ENCODE measurements at regions not wholly inside any gene's neighbourhood (a gene's known extent, or its start where the extent isn't known, plus 50 kb on each side); places are given as distances from the start of the nearest gene placed in this dataset.
"Not testable (repeated sequence)": the region's sequence is repeated elsewhere in the genome, so short reads cannot be mapped to it uniquely, and the experiment has no call there.

- DNase-seq (ENCODE audit: low read depth in 2 of 2) = no peak
Measured at GRCh38 chrX:115911967-115912366, 258.6 kb upstream of the AGTR2 start.

- DNase-seq (ENCODE audit: low read depth in 2 of 2) = no peak
Measured at GRCh38 chrX:115912372-115912897, 258.1 kb upstream of the AGTR2 start.

GRCh38 chrX:115913575-115913974 is 257.0 kb upstream of the AGTR2 start:
- no peak for DNase-seq (ENCODE audit: low read depth in 2 of 2)

GRCh38 chrX:115915625-115916024 is 254.9 kb upstream of the AGTR2 start:
- DNase-seq (ENCODE audit: low read depth in 2 of 2) = not testable (repeated sequence)

GRCh38 chrX:115929480-115929879 is 241.1 kb upstream of the AGTR2 start:
- DNase-seq (ENCODE audit: low read depth in 2 of 2) = no peak

- DNase-seq (ENCODE audit: low read depth in 2 of 2) = no peak
Measured at GRCh38 chrX:115936008-115936407, 234.5 kb upstream of the AGTR2 start.

GRCh38 chrX:115939070-115939469 is 231.5 kb upstream of the AGTR2 start:
- DNase-seq (ENCODE audit: low read depth in 2 of 2) = no peak

- DNase-seq (ENCODE audit: low read depth in 2 of 2) = no peak
Measured at GRCh38 chrX:115939636-115940160, 230.8 kb upstream of the AGTR2 start.

GRCh38 chrX:115940348-115940747 is 230.2 kb upstream of the AGTR2 start:
- no peak for DNase-seq (ENCODE audit: low read depth in 2 of 2)

- peak in 1 of 2 donors; percentile 78 for DNase-seq (ENCODE audit: low read depth in 2 of 2)
Measured at GRCh38 chrX:115940888-115941332, 229.6 kb upstream of the AGTR2 start.

- no peak for DNase-seq (ENCODE audit: low read depth in 2 of 2)
Measured at GRCh38 chrX:115941388-115941787, 229.2 kb upstream of the AGTR2 start.

- DNase-seq (ENCODE audit: low read depth in 2 of 2) = no peak
Measured at GRCh38 chrX:115946059-115946458, 224.5 kb upstream of the AGTR2 start.

GRCh38 chrX:115948018-115948923 is 222.3 kb upstream of the AGTR2 start:
- DNase-seq (ENCODE audit: low read depth in 2 of 2) = peak in 1 of 2 donors; percentile 48

- DNase-seq (ENCODE audit: low read depth in 2 of 2) = peak in 1 of 2 donors; percentile 26
Measured at GRCh38 chrX:115949900-115950822, 220.4 kb upstream of the AGTR2 start.

GRCh38 chrX:115952417-115953092 is 218.0 kb upstream of the AGTR2 start:
- DNase-seq (ENCODE audit: low read depth in 2 of 2) = peak in 1 of 2 donors; percentile 10

- DNase-seq (ENCODE audit: low read depth in 2 of 2) = no peak
Measured at GRCh38 chrX:115957862-115958490, 212.6 kb upstream of the AGTR2 start.

- no peak for DNase-seq (ENCODE audit: low read depth in 2 of 2)
Measured at GRCh38 chrX:115958687-115959359, 211.7 kb upstream of the AGTR2 start.

GRCh38 chrX:115960440-115961084 is 210.0 kb upstream of the AGTR2 start:
- DNase-seq (ENCODE audit: low read depth in 2 of 2) = no peak

GRCh38 chrX:115966920-115967319 is 203.6 kb upstream of the AGTR2 start:
- DNase-seq (ENCODE audit: low read depth in 2 of 2) = no peak

All from dermis microvascular lymphatic vessel endothelial cell (primary cell).